GM19025 (cell line): ENCODE measurements at regions not wholly inside any gene's neighbourhood (a gene's known extent, or its start where the extent isn't known, plus 50 kb on each side); places are given as distances from the start of the nearest gene placed in this dataset.

Source experiments
- ATAC-seq: cut with Tn5 transposase; IDR thresholded peaks from one replicate; pipeline ENCODE4 v1.9.1; 2021; ENCODE audit warnings: mild to moderate bottlenecking, low read depth, moderate library complexity; ENCODE audit not compliant: unreplicated experiment

- ATAC-seq, result no peak
These were observed 173.7 kb downstream of the PWWP3B start for GRCh38 chrX:106341823-106342222.

- no peak for ATAC-seq
These were observed 188.5 kb downstream of the PWWP3B start for GRCh38 chrX:106356580-106356979.

- ATAC-seq, result no peak
These were observed 195.1 kb downstream of the PWWP3B start for GRCh38 chrX:106363214-106363613.

- peak; percentile 66 for ATAC-seq
These were observed 210.5 kb downstream of the PWWP3B start for GRCh38 chrX:106378616-106379015.

DNA sequence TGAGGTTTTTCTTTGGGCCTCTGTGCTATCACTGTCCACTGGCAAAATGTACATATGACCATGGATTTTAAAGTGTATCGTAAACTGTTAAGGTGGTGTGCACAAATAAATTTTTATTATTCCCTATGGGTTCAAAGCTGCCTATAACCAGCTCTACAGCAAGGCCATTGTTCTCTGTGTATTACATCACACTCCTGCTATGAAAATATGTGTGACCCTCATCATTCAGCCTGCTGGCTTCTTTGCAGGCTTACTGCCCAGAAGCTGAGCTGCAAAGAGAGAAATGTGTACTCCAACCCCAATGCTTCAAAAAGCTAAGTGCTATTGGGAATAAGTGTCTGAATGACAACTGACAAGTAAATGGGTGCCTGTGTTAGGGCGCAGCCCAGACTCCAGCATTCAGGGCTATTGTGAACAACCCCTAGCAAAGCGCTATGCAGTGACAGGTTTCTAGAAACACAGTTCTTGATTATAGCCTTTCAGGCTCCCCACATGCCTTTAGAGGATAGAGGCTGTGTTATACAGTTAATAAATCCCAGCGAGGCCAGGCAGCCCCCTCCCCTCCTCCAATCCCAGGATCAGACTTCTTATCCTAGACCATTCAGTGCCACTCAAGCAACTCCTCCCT lies 220.4 kb upstream of the RADX start:
- no peak for ATAC-seq

- ATAC-seq, result no peak
These were observed 219.4 kb upstream of the RADX start for GRCh38 chrX:106392346-106392745.

- no peak for ATAC-seq
These were observed 213.8 kb upstream of the RADX start for GRCh38 chrX:106397788-106398538.

DNA sequence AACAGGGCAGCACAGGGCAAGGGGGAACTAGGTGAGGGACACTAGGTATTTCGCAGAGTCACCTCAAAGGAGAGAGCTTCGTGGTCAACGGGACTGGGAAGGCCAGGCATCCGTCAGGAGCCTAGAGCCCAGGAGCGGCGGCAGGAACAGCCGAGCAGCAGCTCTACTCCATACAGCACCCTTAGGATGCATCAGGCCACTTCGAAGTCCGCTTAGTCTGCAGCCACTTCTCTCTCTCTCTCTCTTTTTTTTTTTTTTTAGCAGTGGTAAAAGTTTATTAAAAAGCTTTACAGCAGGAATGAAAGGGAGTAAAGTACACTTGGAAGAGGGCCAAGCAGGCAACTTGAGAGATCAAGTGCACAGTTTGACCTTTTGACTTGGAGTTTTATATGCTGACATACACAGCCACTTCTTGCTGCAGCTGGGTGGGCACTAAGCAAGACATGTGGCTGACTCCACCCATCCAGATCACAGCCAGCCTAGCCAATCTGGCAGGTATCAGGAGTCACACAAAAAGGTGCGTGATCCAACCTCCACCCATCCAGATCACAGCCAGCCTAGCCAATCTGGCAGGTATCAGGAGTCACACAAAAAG lies 209.7 kb upstream of the RADX start:
- no peak for ATAC-seq

DNA sequence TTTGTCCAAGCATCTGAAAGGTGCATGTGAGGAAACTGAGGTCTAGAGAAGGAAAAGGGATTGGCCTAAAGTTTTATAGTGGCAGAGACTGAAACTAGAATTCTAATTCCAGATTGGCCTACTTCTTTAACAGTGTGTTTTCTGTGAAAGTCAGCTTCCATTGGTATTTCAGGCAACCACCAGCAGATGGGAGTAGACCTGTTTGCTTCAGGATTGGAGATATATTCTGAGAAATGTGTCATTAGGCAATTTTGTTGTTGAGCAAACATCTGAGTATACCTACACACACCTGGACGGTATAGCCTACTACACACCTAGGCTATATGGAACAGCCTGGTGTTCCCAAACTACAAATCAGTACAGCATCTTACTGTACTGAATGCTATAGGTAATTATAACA lies 207.3 kb upstream of the RADX start:
- no peak for ATAC-seq

DNA sequence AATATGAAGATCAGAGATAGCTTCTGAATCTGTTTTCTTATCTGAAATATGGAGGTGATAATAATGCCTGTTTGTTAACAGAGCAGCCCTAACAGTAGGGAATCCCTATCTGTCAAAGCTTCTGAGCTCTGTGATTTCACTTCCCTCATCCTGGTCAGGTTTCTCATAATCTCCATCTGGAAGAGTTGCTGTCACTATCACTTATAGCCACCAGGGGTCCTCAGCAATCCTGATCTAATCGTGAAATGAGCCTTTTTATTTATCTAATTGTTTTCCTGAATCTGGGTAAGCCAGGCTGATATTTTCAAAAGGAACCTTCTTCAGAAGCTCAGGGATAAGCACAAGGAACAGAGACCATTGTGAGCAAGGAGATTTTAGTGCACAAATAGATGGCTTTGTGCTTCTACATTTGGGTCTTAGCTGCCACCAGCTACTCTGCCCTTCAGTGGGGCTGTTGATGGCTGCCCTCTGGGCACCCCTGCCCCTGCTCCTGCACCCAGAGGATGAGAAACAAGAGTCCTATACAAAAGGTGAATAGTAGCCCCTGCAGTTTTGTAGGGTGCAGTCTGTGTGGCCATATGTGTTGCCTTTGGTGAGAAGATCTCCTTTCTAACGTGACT lies 196.4 kb upstream of the RADX start:
- ATAC-seq, result peak; percentile 53

- no peak for ATAC-seq
These were observed 175.1 kb upstream of the RADX start for GRCh38 chrX:106436691-106437090.

GRCh38 chrX:106437407-106437806 lies 174.4 kb upstream of the RADX start:
- ATAC-seq, result no peak

DNA sequence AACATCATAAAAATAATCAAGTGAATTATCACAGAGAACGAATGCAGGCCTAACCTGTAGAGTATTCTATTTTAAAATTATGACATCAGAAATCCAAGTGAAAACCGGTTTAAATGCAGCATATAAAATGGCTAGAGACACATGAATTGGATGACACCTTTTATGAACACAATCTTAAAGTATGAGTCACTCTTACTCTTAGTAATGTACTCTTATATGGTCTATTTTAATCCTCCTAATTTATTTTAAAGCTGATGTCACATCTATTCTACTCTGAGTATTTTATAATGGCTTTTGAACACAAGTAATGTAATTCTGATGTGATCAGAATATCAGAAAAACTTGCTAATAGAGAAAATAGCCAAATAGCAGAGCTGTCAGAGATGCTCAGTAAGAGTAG lies 161.4 kb upstream of the RADX start:
- no peak for ATAC-seq

- ATAC-seq, result no peak
These were observed 159.8 kb upstream of the RADX start for GRCh38 chrX:106451933-106452332.

DNA sequence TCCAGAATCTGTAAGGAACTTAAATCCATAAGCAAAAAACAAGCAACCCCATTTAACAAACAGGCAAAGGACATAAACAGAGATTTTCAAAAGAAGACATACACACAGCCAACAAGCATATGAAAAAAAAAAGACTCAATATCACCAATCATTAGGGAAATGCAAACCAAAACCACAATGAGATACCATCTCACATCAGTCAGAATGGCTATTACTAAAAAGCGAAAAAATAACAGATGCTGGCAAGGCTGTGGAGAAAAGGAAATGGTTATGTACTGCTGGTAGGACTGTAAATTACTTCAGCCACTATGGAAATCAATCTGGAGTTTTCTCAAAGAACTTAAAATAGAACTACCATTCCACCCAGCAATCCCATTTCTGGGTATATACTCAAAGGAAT lies 156.8 kb upstream of the RADX start:
- ATAC-seq, result no peak

DNA sequence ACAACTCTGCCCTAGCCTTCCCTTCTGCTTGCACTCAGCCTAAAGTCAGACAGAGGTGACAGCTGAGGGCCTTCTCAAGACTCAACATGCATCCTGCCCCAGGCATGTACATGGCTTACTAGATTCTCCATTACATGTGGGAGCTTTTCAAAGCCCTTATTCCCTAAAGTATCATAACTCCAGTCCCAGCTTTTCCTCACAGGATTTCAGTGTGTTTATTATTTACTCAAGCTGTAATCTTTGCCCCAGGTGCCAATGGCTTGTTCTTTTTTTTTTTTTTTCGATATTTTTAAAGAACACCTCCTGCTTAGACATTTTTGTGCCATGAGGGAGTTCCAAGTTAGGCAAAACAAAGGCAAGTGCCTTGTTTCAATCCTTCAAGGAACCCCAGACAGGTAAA lies 154.0 kb upstream of the RADX start:
- ATAC-seq, result no peak

DNA sequence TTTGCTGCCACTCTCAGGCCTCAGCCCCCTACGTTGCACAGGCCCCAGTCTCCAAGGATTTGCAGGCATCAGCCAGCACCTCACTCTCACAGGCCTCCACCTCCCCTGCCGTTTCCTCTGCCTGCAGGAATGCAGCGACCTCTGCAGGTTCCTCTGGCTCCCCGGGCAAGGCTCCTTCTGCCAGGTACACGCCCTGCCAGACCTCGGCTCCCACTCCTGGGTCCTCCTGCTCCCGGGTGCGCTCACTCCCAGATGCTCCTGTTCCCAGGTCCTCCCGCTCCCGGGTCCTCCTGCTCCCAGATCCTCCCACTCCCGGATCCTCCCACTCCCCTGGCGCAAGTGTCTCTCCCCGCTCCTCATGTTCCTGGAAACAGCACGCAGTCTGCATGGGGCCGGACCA lies 144.4 kb upstream of the RADX start:
- no peak for ATAC-seq

GRCh38 chrX:106467943-106468342 lies 143.8 kb upstream of the RADX start:
- no peak for ATAC-seq

GRCh38 chrX:106468433-106468832 lies 143.3 kb upstream of the RADX start:
- no peak for ATAC-seq

GRCh38 chrX:106479920-106480319 lies 131.9 kb upstream of the RADX start:
- no peak for ATAC-seq

DNA sequence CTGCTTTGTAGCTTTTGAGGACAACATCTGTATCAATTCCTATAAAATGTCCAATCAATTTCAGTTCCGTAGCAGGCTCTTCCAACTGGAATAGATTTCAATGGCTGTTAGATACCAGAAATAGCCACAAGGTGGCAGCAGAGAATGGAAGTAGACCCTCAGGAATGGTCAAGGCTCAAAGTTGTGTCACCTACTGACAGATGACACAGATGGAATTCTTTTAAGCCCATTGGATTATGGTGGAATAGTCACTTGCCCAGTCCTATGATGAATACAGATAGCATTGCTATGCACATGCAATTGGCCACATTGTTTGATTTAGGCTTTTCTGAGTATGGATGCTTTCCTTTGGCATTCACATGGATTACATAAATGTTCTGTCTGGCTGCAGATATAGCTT lies 130.4 kb upstream of the RADX start:
- ATAC-seq, result no peak

DNA sequence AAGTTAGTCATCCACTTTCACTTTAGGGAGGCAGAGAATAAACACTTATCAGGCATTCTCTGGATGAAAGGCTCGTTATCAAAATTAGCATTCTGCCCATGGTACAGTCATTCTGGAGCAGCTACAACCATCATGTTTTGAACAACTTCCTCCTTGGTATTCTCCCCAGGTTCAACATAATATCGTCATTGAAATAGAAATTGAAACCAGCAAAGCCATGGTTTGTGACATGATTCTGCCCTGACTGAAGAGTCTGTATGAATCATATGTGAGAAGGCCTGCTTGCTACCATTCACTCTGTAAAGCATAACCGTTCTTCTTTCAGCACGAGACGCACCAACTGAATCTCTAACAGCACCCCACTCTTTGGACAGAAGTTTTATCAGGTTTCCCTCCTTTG lies 127.5 kb upstream of the RADX start:
- ATAC-seq, result peak; percentile 97
